Right lobe of liver (tissue), 4 donors: ENCODE measurements at regions not wholly inside any gene's neighbourhood (a gene's known extent, or its start where the extent isn't known, plus 50 kb on each side); places are given as distances from the start of the nearest gene placed in this dataset.

ENCODE experiments used
- POLR2A ChIP-seq: fragments of 450-650 bp; IDR thresholded peaks from one replicate; pipeline ENCODE4 v1.6.1; 2017; ENCODE audit warnings: antibody characterized with exemption, mild to moderate bottlenecking
- TF ChIP-seq, protein P1 (sequence below), 4 donors: fragments of 200-600 bp in 3 of 4; fragments of 450-650 bp in 1 of 4; IDR thresholded peaks; one replicate each; pipeline versions ENCODE4 v1.5.1 to v1.8.0; 2016 to 2022; ENCODE audit warnings: antibody characterized with exemption in 4 of 4, mild to moderate bottlenecking in 2 of 4
- donor health status: DM: no; HTN: no; CAD: no.
- donor health status: DM: no; HTN: no; CAD: no.
- donor health status: DM: no; HTN: yes; CAD: no.

DNA sequence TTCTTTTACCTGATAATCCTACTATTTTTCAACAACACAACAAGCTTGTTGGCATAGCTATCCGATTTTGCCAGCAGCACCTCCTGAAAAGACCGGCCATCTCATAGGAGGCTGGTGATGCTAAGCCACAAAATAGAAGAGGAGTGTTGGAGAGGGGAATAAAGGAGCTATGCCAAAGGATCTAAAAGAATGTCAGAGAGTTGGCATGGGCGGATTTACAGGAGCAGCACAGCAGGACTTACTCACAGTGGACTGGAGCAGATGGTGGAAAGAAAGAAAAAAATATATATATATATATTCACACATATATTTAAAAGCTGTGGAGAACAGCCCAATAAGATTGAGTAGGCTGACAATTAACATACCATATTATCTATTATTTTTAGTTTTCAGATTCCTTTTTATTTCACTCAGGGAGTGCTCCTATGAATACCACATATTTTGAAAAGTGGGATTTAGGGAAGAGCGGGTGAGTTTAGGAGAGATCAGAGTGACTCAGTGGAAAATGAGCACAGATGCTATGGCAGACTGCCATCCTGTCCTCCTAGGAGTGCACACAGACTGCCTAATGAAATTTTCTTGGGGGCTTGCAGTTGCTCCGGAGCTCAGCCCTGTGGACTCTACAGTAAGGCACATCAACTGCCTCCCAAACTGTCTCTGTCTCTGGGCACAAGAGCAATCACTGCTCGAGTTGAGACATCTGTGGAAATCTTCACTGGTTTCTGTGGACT is 394.4 kb upstream of the CHRM3 start:
- TF ChIP-seq, protein P1, sequence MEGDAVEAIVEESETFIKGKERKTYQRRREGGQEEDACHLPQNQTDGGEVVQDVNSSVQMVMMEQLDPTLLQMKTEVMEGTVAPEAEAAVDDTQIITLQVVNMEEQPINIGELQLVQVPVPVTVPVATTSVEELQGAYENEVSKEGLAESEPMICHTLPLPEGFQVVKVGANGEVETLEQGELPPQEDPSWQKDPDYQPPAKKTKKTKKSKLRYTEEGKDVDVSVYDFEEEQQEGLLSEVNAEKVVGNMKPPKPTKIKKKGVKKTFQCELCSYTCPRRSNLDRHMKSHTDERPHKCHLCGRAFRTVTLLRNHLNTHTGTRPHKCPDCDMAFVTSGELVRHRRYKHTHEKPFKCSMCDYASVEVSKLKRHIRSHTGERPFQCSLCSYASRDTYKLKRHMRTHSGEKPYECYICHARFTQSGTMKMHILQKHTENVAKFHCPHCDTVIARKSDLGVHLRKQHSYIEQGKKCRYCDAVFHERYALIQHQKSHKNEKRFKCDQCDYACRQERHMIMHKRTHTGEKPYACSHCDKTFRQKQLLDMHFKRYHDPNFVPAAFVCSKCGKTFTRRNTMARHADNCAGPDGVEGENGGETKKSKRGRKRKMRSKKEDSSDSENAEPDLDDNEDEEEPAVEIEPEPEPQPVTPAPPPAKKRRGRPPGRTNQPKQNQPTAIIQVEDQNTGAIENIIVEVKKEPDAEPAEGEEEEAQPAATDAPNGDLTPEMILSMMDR (IDR thresholded peaks at IDR 0.05), result no peak
- TF ChIP-seq POLR2A, result no peak
